Gastroesophageal sphincter (tissue), 3 donors: ENCODE measurements at regions not wholly inside any gene's neighbourhood (a gene's known extent, or its start where the extent isn't known, plus 50 kb on each side); places are given as distances from the start of the nearest gene placed in this dataset.

ENCODE experiments used
- EP300 ChIP-seq: sonication (generic); formaldehyde crosslinking; IDR thresholded peaks from one replicate; pipeline ENCODE4 v1.6.1; 2017; ENCODE audit warnings: antibody characterized with exemption, mild to moderate bottlenecking
- POLR2A ChIP-seq, 2 donors: fragments of 450-650 bp; IDR thresholded peaks; one replicate each; pipeline ENCODE4 v1.6.1; 2017; ENCODE audit warnings: antibody characterized with exemption in 2 of 2, mild to moderate bottlenecking in 2 of 2, moderate library complexity in 1 of 2
- TF ChIP-seq, protein P1 (sequence below), 4 experiments: fragments of 200-600 bp in 2 of 4; fragments of 450-650 bp in 2 of 4; sonication (generic) in 1 of 4; IDR thresholded peaks; one replicate each; pipeline ENCODE4 v1.5.1; 2017 to 2019; ENCODE audit warnings: antibody characterized with exemption in 4 of 4, mild to moderate bottlenecking in 2 of 4, moderate library complexity in 2 of 4

GRCh38 chr13:70191034-70191433 lies 82.8 kb upstream of the KLHL1 start:
- TF ChIP-seq, protein P1, sequence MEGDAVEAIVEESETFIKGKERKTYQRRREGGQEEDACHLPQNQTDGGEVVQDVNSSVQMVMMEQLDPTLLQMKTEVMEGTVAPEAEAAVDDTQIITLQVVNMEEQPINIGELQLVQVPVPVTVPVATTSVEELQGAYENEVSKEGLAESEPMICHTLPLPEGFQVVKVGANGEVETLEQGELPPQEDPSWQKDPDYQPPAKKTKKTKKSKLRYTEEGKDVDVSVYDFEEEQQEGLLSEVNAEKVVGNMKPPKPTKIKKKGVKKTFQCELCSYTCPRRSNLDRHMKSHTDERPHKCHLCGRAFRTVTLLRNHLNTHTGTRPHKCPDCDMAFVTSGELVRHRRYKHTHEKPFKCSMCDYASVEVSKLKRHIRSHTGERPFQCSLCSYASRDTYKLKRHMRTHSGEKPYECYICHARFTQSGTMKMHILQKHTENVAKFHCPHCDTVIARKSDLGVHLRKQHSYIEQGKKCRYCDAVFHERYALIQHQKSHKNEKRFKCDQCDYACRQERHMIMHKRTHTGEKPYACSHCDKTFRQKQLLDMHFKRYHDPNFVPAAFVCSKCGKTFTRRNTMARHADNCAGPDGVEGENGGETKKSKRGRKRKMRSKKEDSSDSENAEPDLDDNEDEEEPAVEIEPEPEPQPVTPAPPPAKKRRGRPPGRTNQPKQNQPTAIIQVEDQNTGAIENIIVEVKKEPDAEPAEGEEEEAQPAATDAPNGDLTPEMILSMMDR (IDR thresholded peaks at IDR 0.05), result no peak
- TF ChIP-seq EP300 (no peak), POLR2A (IDR thresholded peaks at IDR 0.05) (no peak)
